GM18867 (cell line): ENCODE measurements at regions not wholly inside any gene's neighbourhood (a gene's known extent, or its start where the extent isn't known, plus 50 kb on each side); places are given as distances from the start of the nearest gene placed in this dataset.

Experiments used
- ATAC-seq: cut with Tn5 transposase; IDR thresholded peaks from one replicate; pipeline ENCODE4 v1.9.1; 2021; ENCODE audit warnings: mild to moderate bottlenecking, moderate library complexity; ENCODE audit not compliant: unreplicated experiment

DNA sequence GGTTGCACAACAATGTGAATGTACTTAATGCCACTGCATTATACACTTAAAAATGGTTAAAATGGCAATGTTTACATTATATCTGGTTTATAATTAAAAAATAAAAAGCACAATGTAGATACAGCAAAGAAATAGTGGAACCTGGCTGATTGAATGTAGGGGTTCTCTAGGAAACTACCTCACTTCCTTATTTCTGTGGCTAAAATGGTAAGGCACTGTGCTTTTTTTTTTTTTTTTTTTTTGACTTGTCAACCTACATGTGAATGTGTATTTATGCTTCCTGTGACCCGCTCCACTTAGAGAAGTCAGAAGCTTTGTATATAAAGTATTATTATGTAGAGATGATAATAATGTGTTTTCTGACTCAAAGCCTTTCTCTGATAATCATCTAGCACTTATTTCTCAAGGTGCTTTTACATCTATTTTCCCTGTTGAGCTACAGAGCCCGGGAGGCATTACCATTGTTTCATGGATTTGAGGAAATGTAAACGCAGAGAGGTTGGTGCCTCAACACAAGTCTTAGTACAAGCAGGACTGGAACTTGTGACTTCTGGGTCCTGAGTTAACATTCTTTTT lies 55.0 kb downstream of the SOX4 start:
- ATAC-seq: peak; percentile 58

DNA sequence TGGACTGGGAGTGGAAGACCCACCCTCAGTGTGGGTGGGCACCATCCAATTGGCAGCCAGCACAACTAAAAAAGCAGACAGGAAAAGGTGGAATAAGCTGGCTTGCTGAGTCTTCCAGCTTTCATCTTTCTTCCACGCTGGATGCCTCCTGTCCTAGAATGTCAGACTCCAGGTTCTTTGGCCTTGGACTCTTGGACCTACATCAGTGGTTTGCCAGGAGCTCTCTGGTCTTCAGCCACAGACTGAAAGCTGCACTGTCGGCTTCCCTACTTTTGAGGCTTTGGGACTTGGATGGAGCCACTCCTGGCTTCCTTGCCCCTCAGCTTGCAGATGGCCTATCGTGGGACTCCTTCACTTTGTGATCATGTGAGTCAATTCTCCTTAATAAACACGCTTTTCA lies 59.8 kb downstream of the SOX4 start:
- no peak for ATAC-seq

- no peak for ATAC-seq
These were observed 60.4 kb downstream of the SOX4 start for GRCh38 chr6:21653905-21654304.

DNA sequence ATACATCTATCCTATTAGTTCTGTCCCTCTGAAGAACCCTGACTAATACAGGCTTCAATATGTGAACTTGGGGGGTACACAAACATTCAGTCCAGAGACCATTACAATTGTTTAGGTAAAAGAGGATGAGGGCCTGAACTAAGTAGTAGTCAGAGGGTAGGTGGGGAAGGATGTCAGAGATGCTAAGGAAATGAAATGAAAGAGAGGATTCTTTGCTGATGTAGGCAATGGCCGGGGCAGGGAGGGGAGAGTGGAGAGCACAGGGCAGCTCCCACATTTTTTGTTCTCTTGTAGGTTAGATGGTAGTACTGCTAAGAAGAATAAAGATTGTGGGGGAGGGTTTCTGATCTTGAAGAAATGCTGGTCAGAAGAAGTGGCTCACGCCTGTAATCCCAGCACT lies 60.8 kb downstream of the SOX4 start:
- ATAC-seq: no peak

GRCh38 chr6:21663966-21664313 lies 70.4 kb downstream of the SOX4 start:
- no peak for ATAC-seq

GRCh38 chr6:21664314-21665109 lies 71.0 kb downstream of the SOX4 start:
- ATAC-seq: no peak

GRCh38 chr6:21665110-21665391 lies 71.5 kb downstream of the SOX4 start:
- no peak for ATAC-seq

GRCh38 chr6:21665392-21666200 lies 72.0 kb downstream of the SOX4 start:
- ATAC-seq: no peak

- no peak for ATAC-seq
These were observed 72.7 kb downstream of the SOX4 start for GRCh38 chr6:21666201-21666691.

- no peak for ATAC-seq
These were observed 73.5 kb downstream of the SOX4 start for GRCh38 chr6:21666853-21667681.

DNA sequence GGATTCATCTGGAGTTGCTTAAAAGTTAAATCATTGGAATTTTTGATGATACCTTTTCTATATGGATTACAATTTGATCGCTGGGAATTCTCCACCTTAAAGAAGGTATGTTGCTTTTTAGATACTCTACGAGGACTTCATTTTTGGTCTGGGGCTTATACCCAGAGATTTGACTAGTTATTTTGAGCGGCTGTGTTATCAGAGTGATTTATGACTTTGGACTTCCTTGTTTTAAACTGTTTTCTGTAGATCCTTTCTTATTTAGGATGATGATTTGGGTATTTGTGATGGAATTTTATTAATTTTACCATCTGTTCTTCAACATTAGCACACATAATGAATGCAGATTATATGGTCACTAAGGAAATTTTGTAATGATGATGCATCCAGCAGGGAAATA lies 75.2 kb downstream of the SOX4 start:
- no peak for ATAC-seq

GRCh38 chr6:21676769-21677168 lies 83.2 kb downstream of the SOX4 start:
- no peak for ATAC-seq

DNA sequence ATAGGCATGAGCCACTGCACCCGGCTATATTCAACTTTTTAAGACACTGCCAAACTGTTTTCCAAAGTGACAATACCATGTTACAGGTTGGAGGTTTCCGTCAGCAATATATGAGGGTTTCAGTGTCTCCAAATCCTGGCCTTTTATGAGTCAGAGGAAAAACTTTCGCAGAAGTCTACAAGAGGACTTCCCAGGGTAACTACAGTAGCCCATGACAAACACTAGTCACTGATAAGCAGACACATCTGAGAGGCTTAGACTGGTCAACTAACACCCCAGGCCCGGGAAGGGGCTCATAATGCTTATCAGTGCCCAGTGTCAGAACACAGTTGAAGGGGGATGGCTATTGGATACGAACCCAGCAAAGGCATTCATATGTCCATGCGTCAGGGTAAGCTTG lies 85.4 kb downstream of the SOX4 start:
- no peak for ATAC-seq

DNA sequence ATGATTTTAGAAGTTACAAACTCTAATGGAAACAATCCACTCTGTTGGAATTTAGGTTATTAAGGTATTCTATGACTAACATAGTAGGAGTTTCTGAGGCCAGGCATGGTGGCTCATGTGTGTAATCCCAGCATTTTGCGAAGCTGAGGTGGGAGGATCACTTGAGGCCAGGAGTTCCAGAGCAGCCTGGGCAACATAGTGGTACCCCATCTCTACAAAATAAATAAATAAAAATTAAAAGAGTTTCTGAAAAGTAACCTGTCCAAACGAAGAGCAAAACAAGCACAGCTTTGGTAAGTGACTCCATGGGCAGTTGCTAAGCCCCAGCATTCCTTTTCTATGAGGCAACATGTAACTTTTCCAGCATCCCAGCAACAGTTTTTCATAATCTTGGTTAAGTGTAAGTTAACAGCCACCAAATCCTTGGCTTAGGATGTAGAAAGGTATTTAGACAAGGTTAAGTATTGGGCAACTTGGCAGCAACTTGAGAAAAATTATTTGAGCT lies 86.3 kb downstream of the SOX4 start:
- no peak for ATAC-seq

DNA sequence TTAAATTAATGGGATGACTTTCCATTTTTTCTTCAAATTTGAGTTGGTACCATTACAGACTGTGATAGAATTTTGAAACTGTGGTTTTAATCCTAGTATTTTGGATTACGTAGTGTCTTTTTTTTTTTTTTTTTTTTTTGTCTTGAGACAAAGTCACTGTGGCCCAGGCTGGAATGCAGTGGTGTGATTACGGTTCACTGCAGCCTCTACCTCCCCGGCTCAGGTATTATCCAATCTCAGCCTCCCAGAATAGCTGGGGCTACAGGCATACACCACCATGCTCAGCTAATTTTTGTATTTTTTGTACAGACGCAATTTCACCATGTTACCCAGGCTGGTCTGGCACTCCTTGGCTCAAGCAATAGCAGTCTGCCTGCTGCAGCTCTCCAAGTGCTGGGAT lies 87.1 kb downstream of the SOX4 start:
- ATAC-seq: no peak

GRCh38 chr6:21690489-21690888 lies 96.9 kb downstream of the SOX4 start:
- ATAC-seq: no peak

- no peak for ATAC-seq
These were observed 98.3 kb downstream of the SOX4 start for GRCh38 chr6:21691685-21692346.

GRCh38 chr6:21692721-21693120 lies 99.2 kb downstream of the SOX4 start:
- ATAC-seq: no peak

GRCh38 chr6:21694168-21694567 lies 100.6 kb downstream of the SOX4 start:
- no peak for ATAC-seq

DNA sequence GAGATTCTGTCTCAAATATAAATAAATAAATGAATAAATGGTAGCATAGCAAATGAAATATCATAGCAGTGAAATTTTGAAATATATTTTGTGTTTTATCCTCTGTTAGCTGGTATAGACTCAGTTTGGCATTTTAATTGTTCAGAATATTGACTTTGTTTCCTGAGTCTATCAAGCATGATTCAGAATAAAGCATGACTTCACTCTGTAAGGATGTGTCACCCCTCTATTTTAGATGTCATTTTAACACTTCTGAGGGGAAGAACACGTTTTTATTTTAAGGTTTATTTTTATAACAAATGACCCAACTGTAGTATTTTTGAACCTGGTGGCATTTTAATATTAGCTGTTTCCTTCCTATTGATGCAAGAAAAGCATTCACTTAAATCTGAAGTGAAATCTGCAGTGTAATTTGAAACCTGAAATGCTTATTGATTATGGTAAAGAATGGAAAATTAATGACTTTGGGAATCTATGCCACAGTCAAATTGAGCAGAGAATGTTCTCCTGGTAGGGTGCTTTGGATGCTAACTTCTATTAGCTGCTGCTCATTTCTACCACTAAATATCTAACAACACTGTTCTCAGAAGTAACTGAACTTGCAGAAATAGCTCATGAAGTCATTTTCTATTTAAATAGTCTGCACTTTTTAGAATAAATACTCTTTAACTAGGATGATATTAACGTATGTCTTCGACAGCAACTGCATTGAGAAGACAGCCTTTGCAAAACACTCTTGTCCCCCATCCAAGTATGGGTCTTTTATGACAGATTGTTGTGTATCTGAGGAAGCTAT lies 114.2 kb downstream of the SOX4 start:
- ATAC-seq: no peak
